H4 (cell line): ENCODE measurements at regions not wholly inside any gene's neighbourhood (a gene's known extent, or its start where the extent isn't known, plus 50 kb on each side); places are given as distances from the start of the nearest gene placed in this dataset.

Experiments
- DNase-seq: peaks from one replicate; pipeline ENCODE4 v3.0.0-alpha.2; 2015; ENCODE audit warnings: low spot score

DNA sequence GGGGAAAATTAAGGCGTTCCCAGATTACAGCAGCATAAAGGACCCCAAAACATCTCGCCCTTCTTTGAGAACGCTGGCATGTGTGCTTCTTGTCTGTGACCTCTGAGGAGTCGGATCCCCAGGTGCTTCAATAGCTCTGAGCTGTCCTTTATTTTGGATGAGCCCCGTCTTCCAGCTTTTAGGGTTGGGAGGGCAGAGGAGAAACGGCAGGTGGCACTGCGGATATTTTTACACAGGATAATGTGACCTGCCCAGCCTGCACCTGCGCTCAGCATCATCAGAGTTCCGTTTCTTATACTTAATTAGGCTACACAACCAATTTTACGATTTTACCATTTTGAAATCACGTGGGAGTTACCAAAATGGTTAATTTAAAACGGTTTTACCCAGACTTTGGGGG is 147.7 kb upstream of the RPS6KA2 start:
- DNase-seq = no peak

DNA sequence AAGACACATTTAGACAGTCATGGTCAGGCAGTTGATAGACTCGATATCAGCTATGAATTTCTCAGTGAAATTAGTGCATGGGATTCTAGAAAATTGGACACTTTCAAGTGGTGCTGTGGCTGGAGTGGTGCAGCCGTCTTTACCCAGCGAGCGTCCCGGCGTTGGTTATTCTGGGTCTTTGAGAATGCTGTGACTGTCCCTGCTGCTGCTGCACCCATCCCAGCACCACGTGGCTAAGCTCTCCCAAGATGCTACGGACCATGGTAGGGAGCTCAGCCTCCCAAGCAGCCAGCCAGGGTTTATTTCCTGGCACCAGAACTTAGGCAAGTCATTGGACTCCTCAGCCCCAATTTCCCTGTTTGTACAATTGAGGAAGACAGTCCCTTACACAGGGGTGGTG is 147.2 kb upstream of the RPS6KA2 start:
- DNase-seq = no peak

DNA sequence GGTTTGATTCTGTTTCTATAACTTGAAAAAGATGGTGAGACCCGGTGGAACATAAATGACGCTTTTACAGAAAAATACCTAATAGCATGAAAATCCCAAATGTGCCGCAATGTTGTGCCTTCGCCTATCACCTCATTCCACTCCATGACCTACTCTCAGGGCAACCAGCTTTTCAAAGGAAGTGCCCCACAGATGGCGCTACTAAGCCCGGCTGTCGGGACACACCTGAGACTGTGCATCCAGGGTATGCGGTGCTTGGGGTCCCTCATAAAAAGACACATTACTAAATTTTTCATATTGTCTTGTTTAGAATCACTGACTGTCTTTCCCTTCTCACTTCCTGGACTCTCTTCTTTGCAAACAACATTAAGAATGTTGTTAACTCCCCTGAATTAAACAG is 145.5 kb upstream of the RPS6KA2 start:
- DNase-seq = no peak

DNA sequence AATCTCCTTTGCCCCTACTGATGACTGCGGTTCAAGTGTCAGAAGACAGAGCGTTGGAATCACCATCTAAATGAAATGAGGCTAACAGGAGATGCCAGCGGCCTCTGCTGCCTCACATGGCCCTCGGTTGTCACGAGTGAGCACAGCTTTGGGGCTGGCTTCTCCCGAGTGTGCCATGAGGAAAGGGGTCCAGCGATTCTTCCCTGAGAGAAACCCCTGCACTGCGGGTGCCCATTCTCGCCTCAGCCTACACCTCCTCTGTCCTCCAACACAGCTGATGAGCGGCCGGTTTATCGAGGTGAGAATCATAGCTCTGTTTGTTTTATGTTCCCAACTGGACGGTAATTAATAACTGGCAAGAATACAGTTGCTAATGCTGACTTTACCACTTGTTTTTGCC is 144.7 kb upstream of the RPS6KA2 start:
- no peak for DNase-seq

DNA sequence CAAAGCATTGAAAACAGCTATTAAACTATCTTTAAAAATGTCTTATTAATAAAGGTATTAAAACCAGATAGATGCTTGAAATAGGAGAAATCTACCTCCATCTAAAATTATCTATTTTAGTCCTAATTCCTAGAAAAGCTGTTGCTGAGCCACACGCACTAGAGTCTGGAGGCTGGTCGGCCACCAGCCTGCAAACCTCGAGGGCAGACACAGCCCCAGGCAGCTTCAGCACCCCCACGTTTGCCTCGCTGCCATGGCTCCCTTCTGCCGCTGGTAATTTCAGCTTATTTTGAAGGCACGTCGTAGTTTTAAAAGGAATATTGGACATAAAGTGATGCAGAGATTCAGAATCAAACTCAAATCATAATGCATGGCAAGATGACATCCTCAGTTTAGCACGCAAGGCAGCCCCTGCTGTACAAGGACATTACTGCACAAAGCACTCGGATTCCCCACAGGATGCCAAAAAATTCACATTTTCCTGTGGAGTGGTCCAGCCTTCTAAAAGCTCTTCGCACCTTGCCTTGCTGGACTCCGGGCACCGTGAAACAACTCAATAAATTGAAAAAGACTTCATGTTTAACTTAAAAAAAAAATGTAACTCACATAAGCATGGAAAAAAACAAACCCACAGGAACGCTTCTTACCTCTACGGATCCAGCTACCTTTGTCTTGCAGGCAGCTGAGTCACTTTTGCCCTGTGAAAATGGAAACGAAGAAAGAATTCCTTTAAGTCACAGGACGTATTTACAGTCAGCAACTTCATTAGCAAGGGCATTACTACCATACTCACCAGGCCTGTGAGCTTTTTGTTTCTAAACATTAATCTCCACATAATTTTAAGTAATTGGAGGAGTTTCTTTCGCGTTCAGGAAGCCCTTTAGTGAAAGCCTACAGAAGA is 143.4 kb upstream of the RPS6KA2 start:
- no peak for DNase-seq

DNA sequence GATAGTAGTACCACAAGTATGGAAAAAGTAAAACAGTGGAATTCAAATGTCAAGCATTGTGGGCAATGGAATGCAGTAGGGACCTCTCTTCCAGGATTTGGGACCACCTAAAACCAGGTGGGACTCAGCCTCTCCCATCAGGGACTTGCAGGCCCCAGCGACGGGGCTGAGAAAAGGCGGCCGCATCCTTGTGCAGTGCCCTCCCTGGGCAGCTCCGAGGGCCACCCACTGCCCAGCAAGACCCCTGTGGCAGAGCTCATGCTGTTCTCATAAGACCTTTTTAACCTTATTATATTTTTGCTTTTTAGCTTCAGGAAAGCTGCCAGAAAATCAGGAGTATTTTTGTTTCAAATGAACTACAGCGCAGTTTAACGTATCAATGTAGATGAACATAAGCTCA is 142.6 kb upstream of the RPS6KA2 start:
- no peak for DNase-seq

DNA sequence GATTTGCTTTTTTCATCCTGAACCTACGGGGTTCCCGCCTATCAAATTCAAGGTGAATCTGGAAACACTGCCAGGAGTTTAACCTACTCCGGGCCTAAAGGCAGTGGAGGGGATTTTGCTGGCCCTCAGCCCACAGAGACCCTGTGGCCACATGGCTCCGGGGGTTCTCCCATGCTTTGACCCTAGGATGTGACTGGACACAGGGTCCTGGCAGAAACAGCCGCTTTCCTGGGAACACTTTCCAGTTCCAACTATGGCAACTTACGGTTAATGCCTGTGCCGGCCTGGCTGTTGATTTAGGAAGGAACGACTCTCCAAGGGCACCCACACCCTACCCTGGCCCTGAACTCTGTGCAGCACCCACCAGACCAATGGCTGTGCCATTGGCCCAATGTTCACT is 141.7 kb upstream of the RPS6KA2 start:
- no peak for DNase-seq

DNA sequence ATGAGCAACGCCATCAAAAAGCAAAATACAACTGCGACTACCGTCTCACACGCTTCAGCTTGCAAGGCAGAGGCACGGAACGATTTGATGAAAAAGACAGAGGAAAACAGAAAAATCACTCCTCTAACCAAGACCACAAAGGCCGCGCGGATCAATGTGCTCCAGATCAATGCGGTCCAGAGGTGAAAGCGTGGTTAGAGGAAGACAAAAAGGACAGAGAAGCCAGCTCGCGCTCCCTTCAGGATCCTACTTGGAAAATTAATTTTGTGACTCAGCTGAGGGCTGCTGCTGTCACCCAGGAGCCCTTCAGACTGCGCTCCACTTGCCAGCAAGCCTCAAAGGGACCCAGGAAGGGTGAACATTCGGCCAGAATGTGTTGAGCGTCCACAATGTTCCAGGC is 140.2 kb upstream of the RPS6KA2 start:
- no peak for DNase-seq

DNA sequence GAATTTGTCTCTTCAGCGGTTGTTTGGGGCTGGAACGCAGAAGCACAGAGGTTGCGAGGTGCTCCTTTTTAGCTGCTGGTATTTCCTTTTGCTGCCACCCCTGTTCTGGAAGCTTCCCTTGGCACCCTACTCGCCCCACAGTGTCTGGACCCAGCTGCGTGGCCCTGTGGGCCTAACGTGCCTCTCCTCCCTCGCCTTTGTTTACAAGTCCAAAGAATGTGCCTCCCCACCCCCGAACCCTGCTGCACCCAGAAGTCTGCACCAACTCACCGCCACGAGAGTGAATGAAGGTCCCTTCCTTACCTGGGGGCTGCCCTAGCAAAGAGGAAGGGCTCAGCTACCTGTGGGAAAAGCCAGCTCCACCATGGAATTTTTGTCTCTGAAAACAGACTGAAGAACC is 139.7 kb upstream of the RPS6KA2 start:
- DNase-seq = no peak

DNA sequence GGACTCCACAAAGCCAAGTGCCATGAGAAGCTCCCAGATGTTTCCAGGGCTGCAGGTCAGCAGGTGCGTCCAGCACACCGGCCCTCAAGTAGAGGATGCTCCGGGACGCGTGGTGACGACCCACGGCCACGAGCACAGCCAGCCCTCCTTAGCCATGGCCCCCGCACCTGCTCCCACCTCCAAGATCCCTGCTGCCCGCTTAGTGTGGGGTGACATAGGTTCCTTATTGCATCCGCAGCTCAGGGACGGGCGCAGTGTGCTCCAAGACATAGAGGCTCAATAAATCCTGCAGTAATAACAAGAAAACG is 138.1 kb upstream of the RPS6KA2 start:
- no peak for DNase-seq

DNA sequence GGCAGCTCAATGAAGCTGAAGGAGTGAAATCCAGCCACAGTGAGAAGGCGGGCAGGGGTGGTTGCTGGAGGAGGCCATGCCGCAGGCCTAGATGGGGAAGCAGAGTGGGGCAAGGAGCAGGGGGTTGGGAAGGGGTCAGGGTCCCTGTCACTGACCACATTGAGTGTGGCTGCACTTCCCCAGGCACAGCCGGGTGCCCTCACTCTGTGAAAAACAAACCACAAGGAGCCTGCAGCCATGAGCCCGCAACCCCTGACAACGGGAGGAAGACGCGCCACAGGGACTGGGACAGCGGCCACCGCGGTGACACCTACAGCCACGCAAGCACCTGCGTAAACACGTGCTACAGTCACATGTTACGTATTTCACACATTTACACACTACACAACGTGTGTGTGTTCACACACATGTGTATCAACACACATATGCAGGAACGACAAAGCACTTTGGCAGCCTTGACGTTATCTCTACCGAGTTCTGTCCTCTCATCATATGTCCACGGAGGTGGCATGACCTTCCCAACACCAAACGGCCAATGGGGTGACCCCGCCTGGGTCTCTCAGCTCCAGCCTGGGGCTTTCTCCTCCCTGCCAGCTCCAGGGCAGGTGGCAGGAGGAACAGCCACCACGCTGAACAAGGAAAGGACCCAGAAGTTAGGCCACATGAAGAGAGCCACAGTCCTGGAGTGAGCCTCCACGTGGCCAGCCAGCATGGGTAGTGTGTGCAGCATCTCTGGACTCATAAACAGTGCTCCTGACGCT is 137.6 kb upstream of the RPS6KA2 start:
- DNase-seq = no peak

DNA sequence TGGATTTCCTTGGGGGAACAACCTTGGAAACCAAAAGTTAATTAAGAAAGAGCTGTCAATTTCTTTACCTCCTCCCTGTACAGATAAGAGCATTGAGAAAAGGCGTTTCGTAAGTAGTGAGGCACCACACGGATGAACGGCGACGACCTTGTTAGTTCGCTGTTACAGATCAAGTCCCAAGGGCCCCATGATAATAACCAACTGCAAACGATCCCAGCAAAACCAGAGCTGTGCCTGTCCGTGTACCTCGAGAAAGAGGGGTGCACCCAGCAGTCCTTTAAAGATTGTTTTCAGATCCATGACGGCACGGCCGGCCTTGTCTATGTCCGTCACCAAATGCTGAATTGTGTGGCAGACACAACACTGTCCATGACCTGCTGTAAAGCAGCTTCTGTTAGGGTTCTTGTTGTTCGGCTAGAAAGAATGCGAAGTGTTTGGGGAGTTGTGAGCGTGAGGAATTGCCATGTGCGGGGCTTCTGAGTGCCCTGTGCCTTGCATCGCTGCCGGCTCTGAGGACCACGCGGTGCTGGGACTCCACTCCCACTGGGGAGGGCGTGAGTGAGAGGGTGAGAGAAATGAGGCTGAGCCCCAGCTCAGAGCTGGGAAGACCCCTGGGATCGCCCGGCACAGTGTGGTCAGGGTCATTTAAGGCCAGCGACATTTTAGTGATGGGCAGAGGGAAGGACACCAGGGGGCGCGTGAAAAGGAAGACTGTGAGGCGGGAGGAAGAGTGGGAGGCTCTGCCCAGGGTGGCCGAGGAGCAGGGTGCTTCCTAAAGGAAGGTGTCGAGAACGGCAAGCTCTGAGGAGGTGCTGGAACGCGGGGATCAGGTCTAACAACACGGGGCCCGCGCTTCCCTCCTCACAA is 136.8 kb upstream of the RPS6KA2 start:
- DNase-seq = no peak

DNA sequence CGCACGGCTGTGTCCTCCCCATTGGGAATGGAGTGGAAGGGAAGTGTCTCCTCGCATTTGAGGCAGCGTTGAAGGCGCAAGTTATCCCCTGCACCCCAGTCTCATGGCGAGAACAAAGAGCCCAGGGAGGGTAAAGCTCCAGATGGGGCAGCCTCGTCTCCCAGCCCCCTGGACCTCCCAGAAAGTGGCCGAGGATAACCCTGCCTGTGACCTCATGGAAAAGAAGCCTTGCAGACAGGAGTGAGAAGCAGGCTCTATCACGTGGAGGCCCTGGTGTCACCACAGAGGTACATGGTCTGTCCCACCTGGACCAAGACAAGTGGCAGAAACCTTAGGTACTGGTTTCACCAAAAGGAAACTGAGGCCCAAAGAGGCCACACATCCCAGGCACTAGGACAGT is 134.8 kb upstream of the RPS6KA2 start:
- DNase-seq = no peak

DNA sequence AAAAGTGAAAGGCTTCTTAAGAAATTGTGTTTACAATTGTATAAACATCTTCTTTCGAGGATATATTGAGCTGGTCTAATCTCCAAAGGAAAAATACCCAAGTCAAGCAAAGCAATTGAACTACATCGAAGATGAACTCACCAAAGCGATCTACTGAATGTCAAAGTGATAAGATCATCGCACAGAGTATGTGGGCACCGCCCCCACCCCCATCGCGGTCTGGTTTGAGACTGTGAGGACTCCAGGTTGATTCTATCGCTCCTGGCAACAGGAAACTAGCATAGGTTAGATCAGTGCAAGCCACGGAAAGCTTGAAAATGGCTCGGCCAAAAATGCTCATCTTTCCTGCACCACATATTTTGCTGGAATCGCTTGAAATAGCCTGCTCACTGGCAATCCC is 133.2 kb upstream of the RPS6KA2 start:
- no peak for DNase-seq

DNA sequence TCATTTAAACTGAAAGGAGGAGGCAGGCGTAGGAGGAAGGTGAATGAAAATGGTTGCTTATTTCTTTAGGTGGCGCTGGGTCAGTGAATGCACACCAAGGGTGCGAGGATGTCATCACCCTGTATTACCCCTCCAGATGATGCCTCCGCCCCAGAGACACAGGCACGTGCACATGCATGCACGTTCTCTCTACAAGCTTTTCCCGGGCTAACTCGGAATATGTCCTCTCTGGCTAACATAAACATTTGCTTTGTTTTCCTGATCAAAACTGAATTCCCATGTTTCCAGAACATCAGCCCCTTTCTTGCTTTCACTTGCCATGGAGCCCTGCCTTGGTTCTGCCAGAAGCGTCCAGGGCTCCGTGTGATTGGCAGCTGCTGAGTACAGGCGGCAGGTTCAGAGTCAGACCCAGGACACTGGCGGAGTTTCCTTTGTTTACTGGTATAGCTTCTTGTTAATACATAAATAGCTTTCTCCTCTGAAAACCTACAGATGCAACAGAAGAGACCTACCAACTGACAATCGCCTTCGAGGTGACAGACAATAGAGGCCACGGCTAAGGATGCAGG is 131.2 kb upstream of the RPS6KA2 start:
- no peak for DNase-seq

DNA sequence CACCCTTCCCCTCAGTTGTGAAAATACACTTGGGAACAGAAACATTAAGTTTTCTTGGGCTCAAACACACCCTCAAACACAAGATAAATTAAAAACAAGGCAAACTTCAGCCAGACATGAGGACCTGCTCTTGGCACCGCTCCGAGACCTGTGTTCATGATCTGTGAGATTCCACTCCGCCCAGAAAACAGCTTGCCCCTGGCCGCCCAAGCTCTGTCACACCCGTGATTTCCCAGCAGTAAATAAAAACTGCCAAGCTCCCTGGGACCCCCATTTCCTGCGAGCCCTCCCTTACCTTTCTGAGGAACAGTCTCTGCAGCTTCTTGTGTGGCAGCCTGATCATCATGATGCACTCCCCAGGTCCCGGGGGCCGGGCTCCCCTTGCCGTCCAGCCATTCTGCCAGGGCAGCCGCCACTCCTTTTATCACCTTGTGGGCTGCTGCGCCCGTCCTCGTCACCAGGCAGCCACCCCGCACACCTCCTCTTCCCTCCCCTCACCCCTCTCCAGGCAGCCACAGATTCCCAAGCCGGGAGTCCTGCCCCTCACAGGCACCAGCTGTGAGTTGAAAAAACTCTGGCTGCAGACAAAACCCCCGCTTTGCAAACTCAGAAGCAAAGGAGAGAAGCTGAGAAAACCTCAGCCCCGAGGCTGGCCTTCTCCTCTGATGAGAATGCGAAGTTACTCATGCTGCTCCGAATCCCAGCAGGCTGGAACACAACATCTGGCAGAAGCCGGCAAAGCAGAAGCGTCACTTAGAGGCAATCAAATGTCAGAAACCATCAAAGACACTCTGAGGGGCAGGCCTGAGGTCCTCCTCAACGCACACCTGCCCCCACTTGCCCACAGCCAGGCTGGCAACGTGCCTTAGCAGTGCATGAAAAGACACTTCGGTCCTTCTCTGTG is 130.4 kb upstream of the RPS6KA2 start:
- no peak for DNase-seq

DNA sequence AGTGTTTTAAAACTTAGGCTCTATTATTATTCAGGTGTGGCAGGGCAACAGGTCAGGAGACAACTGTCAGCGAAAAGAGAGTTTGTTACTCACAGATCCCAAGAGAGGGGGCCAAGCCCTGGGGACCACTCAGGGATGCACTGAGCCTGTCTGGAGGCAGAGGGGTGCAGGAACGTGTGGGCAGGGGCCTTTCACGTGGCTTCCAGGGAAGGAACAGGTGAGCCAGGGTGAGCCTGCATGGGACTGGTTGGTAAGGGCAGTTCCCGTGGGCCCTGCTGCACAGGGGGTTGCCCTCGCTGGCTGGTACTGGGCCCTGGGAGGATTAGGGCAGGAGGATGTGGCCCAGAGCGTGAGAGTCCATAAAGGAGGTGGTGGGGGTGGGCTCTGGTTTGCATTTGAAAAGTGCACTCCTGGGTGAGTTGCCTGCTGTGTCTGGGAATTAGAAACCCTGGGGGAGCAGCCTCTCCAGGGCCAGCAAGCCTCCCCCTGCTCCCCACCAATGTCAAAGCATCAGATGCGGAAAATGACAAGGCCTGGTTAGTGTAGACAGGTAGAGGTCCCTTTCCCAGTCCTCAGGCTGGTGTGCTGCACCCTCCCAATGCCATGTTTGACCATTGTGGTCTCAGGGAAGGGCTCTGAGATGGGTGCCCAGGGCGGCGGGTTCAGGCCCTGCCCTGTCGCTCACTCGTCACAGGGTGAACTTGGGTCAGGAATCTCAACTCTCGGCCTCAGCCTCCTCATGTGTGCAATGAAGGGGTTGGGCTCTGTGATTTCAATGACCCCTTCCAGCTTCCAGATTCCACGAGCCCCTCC is 127.4 kb upstream of the RPS6KA2 start:
- DNase-seq = no peak

DNA sequence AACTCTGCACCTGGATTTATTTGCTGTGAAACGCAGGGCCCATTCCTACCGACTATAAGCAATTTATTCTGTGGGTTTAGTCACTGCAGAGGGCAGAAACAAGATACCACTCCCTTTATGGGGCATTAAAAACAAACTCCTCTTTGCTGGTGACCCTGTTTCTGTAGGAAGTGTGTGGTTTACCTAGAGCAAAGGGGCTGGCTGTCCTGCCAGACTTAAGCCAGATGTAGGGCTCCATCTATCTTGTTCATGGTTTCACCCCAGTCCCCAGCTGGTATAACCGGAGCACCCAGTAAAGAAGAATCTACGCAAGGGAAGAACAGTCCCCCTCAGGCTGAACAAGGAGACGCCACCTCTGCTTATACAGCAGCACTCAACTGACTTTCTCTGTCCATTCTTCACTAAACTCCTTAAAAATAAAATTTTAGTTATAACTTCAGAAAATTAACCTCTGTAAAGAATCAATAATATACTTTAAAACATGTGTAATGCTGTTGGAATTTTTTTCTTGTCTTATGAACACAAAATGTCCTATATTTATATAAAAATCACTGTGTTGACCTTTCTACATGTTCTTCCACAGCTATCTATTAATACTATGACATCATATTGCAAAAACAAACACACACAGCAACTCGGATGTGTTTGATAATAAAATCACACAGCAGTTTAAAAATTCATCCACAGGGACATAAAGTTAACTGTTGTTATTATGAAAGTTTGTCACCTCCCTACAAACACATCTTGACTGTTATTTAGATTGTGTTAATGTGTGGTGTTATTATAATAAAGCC is 126.1 kb upstream of the RPS6KA2 start:
- no peak for DNase-seq

DNA sequence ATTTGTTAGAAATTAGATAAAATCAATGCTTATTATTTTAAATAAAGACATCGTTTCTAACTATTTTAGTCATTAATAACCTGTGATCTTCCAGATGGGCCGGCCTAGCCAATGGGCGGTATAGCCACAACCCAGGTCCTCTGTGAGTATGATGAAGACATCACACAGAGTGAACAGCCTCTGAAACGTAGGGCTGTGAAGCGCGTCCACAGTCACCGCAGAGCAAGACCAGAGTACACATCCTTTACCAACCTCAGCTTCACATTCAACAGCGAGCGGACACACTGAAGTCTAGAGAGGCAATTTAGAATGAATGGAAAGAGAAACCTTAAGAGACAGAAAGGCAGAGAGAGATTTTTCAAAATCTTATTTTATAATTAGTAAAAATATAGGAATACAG is 125.0 kb upstream of the RPS6KA2 start:
- DNase-seq = no peak
